GM08714 (cell line): ENCODE measurements at regions not wholly inside any gene's neighbourhood (a gene's known extent, or its start where the extent isn't known, plus 50 kb on each side); places are given as distances from the start of the nearest gene placed in this dataset.

Source experiments
- H3K4me3 ChIP-seq: fragments of 200-500 bp; sonication (Bioruptor generic); 2 replicates; pipeline ENCODE4 v1.5.1; 2014; ENCODE audit warnings: mild to moderate bottlenecking, low read length, inconsistent platforms
- ZNF274 ChIP-seq: IDR thresholded peaks from 2 replicates; pipeline ENCODE4 v1.6.1; 2012; ENCODE audit warnings: mild to moderate bottlenecking, low read depth, low read length

DNA sequence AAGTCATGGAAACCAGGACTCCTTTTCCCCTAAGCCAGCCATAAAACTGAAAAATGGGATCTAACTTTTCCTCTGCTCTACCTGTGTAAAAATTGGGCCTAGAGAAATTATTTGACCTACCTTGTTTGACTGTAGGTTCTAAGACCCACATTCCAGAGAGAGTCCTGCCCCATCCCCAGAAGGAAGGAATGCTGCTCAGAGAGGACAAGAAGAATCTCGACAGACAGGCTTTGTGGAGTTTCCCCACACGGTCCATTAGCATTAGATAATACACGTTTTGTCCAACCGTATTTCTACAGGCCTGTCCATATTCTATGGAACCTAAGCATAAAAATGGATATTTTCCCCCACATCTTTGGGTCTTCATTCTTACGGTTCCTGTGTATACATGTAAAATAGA is 403.3 kb downstream of the METTL4 start:
- TF ChIP-seq ZNF274, result no peak

GRCh38 chr18:2169656-2170055 is 401.6 kb downstream of the METTL4 start:
- no peak for TF ChIP-seq ZNF274
- H3K4me3 ChIP-seq, result no peak overlapping the region

More for the DNA sequence above, 403.3 kb downstream of the METTL4 start:
- no peak overlapping the region for H3K4me3 ChIP-seq

GRCh38 chr18:2171840-2172625 is 399.3 kb downstream of the METTL4 start:
- no peak overlapping the region for H3K4me3 ChIP-seq
- no peak for TF ChIP-seq ZNF274

- no peak for TF ChIP-seq ZNF274
Observed at GRCh38 chr18:2172881-2173280, 398.4 kb downstream of the METTL4 start.

GRCh38 chr18:2173486-2173885 is 397.8 kb downstream of the METTL4 start:
- no peak overlapping the region for H3K4me3 ChIP-seq
- no peak for TF ChIP-seq ZNF274

More at GRCh38 chr18:2172881-2173280, 398.4 kb downstream of the METTL4 start:
- H3K4me3 ChIP-seq, result no peak overlapping the region

DNA sequence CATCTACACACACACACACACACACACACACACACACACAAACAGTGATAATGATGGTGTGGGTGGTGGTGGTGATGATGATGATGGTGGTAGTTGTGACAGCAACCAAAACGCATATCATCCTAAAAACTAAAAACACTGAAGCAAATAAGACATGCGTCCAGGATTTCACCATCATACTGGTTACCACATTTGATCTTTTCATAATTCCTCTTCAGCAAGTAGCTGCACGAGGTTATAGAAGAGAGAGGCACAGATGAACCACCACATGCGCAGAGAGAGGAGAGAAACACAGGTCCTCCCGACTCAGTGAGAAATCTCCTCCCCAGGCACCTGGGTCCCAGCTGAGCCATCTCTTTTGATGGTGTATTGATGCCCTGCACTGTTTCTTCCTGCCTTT is 393.3 kb downstream of the METTL4 start:
- TF ChIP-seq ZNF274, result no peak
- H3K4me3 ChIP-seq, result no peak overlapping the region

DNA sequence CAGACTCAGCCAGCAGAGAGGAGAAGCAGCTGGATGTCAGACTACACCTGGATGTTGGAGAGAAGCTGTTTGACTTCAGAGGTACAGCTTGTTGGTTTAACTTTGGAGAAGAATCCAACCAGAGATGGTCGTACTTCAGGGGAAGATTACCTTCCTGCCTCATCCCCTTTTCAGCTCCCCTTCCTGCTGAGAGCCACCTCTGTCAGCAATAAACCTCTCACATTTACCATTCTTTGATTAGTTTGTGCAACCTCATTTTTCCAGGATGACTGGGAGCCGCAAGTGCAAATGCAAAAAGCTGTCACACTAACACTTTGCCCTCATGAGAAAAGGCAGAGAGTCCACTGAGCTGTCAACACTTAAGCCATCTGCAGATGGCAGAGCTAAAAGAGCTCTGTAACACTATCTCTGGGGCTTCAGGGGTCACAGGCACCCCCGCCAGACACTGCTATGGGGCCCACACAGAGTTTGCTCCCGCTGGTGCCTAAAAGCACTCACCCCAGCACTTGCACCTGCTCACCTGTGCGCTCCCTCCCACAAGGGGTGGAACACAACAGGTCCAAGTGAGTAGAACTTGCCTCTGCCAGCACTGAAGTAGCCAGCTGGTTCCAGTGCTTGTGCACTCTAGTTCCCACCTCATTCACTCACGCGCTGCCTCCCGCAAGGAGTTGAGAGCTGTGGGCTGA is 391.7 kb downstream of the METTL4 start:
- H3K4me3 ChIP-seq, result no peak overlapping the region
- TF ChIP-seq ZNF274, result no peak

DNA sequence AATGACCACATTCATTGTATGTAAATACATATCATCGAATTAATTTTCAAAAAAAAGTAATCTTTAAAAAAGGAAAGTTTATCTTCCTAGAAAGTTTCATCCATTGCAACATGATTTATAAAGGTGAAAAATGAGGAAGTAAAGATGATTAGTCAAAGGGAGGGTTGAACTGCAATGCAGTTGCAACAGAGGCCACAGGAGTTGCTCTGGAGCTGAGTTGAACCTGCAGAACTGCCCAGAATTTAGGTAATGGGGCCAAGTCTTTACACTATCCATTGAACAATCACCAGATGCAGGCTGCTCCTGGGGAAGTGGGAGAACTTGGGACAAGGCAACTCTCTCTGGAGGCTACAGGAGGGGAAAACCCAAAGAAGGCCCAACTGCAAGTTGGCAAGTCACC is 390.7 kb downstream of the METTL4 start:
- H3K4me3 ChIP-seq, result no peak overlapping the region
- TF ChIP-seq ZNF274, result no peak

- TF ChIP-seq ZNF274, result no peak
- H3K4me3 ChIP-seq, result no peak overlapping the region
Observed at GRCh38 chr18:2183432-2183831, 387.9 kb downstream of the METTL4 start.

DNA sequence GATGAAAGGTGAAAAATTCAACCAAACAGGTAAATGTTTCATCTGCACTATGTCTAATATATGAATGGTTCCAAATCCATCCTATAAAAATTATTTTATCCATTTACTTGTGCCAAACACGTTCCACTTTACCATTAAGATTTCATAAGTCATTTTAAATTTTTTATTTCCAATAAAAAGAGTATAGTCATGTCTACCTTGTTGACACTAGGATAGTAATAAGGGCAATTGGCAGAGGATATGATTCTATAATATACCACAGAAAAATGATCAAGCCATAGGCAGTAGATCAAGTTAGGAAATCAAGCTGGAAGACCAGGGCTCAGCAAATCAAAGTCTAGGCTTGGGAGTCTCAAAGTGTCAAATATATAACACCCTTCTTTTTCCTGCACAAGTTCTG is 384.3 kb downstream of the METTL4 start:
- no peak for TF ChIP-seq ZNF274
- no peak overlapping the region for H3K4me3 ChIP-seq

DNA sequence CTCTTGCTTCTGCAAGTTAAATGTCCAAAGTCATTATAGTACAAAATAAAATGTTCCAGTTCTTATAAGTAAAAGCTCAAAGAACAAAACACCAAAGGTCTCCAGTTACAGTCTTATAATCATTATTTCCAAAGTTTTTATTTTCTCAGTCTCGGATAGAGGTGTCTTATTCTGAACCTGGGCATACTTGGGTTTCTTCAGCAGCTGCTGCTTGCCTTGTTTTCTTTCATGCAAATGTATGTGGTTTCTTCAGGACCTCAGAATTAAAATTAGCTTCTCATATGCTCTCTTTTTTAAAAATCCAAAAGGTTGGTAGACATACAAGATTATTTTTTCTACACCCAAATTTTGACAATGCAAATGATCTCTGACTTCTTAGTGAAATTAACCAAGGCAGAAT is 383.0 kb downstream of the METTL4 start:
- TF ChIP-seq ZNF274, result no peak
- H3K4me3 ChIP-seq, result no peak overlapping the region

GRCh38 chr18:2191180-2191790 is 380.0 kb downstream of the METTL4 start:
- no peak for TF ChIP-seq ZNF274

GRCh38 chr18:2192562-2192961 is 378.7 kb downstream of the METTL4 start:
- no peak for TF ChIP-seq ZNF274
- no peak overlapping the region for H3K4me3 ChIP-seq

More at GRCh38 chr18:2191180-2191790, 380.0 kb downstream of the METTL4 start:
- no peak overlapping the region for H3K4me3 ChIP-seq

DNA sequence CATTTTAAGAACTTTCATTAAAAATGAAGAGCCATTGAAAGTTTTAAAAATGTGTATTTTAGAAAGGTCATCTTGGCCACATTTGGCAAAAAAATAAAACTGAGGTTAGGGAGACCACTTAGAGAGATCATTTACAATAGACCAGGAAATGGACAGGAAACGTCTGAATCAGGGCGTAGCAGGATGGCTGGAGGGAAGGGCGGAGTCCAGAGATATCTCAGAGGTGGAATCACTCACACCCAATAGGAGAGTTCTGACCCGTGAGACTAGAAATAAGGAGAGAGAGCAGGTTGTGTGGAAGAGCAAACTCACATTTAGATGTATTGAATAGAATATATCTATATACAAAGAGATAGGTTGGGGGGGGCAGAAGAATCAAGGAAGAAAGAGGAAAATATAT is 373.4 kb downstream of the METTL4 start:
- TF ChIP-seq ZNF274, result no peak
- H3K4me3 ChIP-seq, result no peak overlapping the region

GRCh38 chr18:2199060-2199459 is 372.2 kb downstream of the METTL4 start:
- TF ChIP-seq ZNF274, result no peak
- H3K4me3 ChIP-seq, result no peak overlapping the region

GRCh38 chr18:2201036-2201600 is 370.2 kb downstream of the METTL4 start:
- H3K4me3 ChIP-seq, result no peak overlapping the region

More at GRCh38 chr18:2201036-2201600, 370.2 kb downstream of the METTL4 start:
- no peak for TF ChIP-seq ZNF274
